ENCODE measurements at regions not wholly inside any gene's neighbourhood (a gene's known extent, or its start where the extent isn't known, plus 50 kb on each side); places are given as distances from the start of the nearest gene placed in this dataset.

DNA sequence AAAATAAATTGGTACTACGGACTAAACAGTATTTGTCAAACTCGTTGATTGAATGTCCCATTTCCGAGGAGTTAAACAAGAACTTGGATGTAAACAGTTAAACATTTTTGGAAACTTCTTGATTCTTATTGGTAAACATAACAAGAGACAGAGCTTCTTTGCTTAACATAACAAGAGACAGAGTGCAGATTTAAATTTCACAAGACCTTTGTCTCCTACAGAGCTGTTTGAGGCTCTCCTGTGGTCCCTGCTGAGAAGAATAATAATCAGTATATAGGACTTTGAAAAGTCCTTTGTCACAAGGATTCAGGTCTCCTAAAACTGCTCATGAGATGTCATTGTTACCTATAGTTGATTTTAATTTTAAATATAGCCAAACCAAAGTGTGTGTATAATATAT is 170.6 kb upstream of the C21orf91 start:
- POLR2A ChIA-PET = no interaction called here
- Mint-ChIP-seq H3K27me3 (no peaks in the 10 kb centered on the region), H3K36me3 (no peaks in the 10 kb centered on the region), H3K4me1 (no peaks in the 10 kb centered on the region), H3K9me3 (peaks cover 3% of the 10 kb centered on the region), H3K4me3 (no peak overlapping the region), H3K27ac (no peak overlapping the region)
- DNase-seq (no peak), ATAC-seq (ENCODE audit: low read depth) (no peak)

- DNase-seq (no peak), ATAC-seq (ENCODE audit: low read depth) (no peak)
- no peak overlapping the region for H3K27ac Mint-ChIP-seq
- no peaks in the 10 kb centered on the region for H3K27me3 Mint-ChIP-seq
- POLR2A ChIA-PET = no interaction called here
- no peak overlapping the region for H3K4me3 Mint-ChIP-seq
- no peaks in the 10 kb centered on the region for H3K36me3 Mint-ChIP-seq
- no peaks in the 10 kb centered on the region for H3K4me1 Mint-ChIP-seq
- H3K9me3 Mint-ChIP-seq = peaks cover 1% of the 10 kb centered on the region
These were observed 168.9 kb upstream of the C21orf91 start for GRCh38 chr21:17988102-17988437.

DNA sequence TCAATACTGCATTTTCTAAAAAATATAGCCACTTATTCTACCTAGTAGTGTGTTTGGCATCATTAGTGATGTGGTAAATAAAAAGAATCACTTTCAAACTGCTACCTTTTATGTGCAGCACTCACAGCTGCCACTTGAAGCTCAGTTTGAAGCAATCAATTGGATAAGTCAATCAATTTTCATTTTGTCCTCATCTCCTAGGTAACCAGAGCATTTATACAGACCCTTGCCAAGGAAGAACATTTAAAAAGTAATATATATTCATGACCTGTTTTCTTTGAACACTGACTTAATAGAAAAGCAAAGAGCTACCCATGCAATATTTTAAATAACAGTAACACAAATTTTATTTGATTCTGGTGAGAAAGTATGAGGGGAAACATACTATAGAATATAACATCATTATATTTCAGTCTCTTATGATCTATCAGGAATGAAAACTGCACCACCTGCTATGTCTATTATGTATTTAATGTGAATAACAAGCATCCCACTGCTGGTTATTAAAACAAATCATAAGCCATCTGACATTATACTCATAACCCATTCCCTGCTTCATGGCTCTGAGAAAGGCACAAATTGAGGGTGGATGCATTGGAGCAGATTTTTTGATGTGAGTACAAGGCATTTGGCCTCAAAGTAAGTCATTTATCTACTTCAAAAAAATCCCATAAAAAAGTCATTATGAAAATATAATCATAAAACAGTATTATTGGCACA is 168.4 kb upstream of the C21orf91 start:
- ATAC-seq (ENCODE audit: low read depth) = no peak
- no peak for DNase-seq
- Mint-ChIP-seq H3K27me3 (no peaks in the 10 kb centered on the region), H3K9me3 (peaks cover 1% of the 10 kb centered on the region), H3K27ac (no peak overlapping the region), H3K36me3 (no peaks in the 10 kb centered on the region), H3K4me1 (no peaks in the 10 kb centered on the region), H3K4me3 (no peak overlapping the region)
- POLR2A ChIA-PET = no interaction called here

- no peaks in the 10 kb centered on the region for H3K27me3 Mint-ChIP-seq
- no peak for ATAC-seq (ENCODE audit: low read depth)
- no peak overlapping the region for H3K4me3 Mint-ChIP-seq
- no peaks in the 10 kb centered on the region for H3K9me3 Mint-ChIP-seq
- DNase-seq = no peak
- no peaks in the 10 kb centered on the region for H3K36me3 Mint-ChIP-seq
- H3K27ac Mint-ChIP-seq = no peak overlapping the region
- H3K4me1 Mint-ChIP-seq = no peaks in the 10 kb centered on the region
- POLR2A ChIA-PET = no interaction called here
These were observed 162.0 kb upstream of the C21orf91 start for GRCh38 chr21:17981060-17981740.

DNA sequence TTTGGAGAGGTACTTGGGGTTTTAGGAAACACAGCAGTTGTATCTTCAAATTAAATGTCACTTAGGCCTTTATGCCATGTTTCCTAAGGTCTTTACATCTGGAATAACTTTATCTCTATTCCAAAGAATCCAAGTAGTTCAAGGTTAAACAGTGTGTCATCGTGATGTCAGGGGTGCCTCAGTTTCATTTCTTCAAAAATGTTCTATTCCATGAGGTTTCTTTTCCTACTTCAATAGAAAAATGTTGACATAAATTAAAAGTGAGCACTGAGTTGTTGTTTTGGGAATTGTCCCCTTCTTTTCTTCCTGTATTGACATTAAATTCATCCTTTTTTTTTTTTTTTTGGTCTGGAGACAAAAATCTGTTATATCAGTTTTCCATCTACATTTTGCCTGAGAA is 160.6 kb upstream of the C21orf91 start:
- POLR2A ChIA-PET = no interaction called here
- no peak overlapping the region for H3K27ac Mint-ChIP-seq
- no peaks in the 10 kb centered on the region for H3K4me1 Mint-ChIP-seq
- no peak overlapping the region for H3K4me3 Mint-ChIP-seq
- no peak for DNase-seq
- H3K36me3 Mint-ChIP-seq = no peaks in the 10 kb centered on the region
- H3K27me3 Mint-ChIP-seq = no peaks in the 10 kb centered on the region
- no peaks in the 10 kb centered on the region for H3K9me3 Mint-ChIP-seq
- ATAC-seq (ENCODE audit: low read depth) = no peak

GRCh38 chr21:17978895-17979294 is 159.7 kb upstream of the C21orf91 start:
- no peaks in the 10 kb centered on the region for H3K9me3 Mint-ChIP-seq
- no peaks in the 10 kb centered on the region for H3K4me1 Mint-ChIP-seq
- H3K4me3 Mint-ChIP-seq = no peak overlapping the region
- DNase-seq (no peak), ATAC-seq (ENCODE audit: low read depth) (no peak)
- H3K27ac Mint-ChIP-seq = no peak overlapping the region
- POLR2A ChIA-PET = no interaction called here
- H3K27me3 Mint-ChIP-seq = no peaks in the 10 kb centered on the region
- no peaks in the 10 kb centered on the region for H3K36me3 Mint-ChIP-seq

GRCh38 chr21:17976691-17977090 is 157.5 kb upstream of the C21orf91 start:
- no peaks in the 10 kb centered on the region for H3K4me1 Mint-ChIP-seq
- POLR2A ChIA-PET = no interaction called here
- DNase-seq (no peak), ATAC-seq (ENCODE audit: low read depth) (no peak)
- no peaks in the 10 kb centered on the region for H3K27me3 Mint-ChIP-seq
- H3K4me3 Mint-ChIP-seq = no peak overlapping the region
- no peaks in the 10 kb centered on the region for H3K9me3 Mint-ChIP-seq
- H3K27ac Mint-ChIP-seq = no peak overlapping the region
- H3K36me3 Mint-ChIP-seq = no peaks in the 10 kb centered on the region

GRCh38 chr21:17976139-17976538 is 157.0 kb upstream of the C21orf91 start:
- Mint-ChIP-seq H3K27ac (no peak overlapping the region), H3K9me3 (no peaks in the 10 kb centered on the region)
- POLR2A ChIA-PET = no interaction called here

DNA sequence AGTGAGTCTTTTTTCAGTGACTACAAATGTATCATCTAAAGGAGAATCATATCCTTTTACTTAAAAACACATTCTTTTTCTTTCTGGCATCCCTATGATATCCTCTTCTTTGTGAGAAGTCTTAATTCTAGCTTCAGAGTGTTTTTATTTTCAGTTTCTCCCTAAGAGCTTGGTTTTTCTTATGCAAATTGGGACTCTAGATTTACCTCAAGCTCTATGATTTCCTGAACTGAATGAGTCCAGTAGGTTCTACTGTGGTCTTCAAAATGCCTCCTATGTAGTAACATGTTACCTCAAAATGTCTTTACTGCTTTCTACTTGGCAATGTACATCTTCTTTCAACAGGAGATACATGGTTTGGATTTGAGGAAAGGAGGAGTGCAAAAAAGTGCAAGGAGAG is 148.2 kb upstream of the C21orf91 start:
- no peaks in the 10 kb centered on the region for H3K27me3 Mint-ChIP-seq
- no peak for ATAC-seq (ENCODE audit: low read depth)
- POLR2A ChIA-PET = no interaction called here
- no peaks in the 10 kb centered on the region for H3K36me3 Mint-ChIP-seq
- no peak overlapping the region for H3K4me3 Mint-ChIP-seq
- no peak for DNase-seq
- H3K27ac Mint-ChIP-seq = no peak overlapping the region
- H3K9me3 Mint-ChIP-seq = no peaks in the 10 kb centered on the region
- H3K4me1 Mint-ChIP-seq = no peaks in the 10 kb centered on the region

More at GRCh38 chr21:17976139-17976538, 157.0 kb upstream of the C21orf91 start:
- DNase-seq (no peak), ATAC-seq (ENCODE audit: low read depth) (no peak)
- Mint-ChIP-seq H3K36me3 (no peaks in the 10 kb centered on the region), H3K4me1 (no peaks in the 10 kb centered on the region), H3K27me3 (no peaks in the 10 kb centered on the region), H3K4me3 (no peak overlapping the region)

DNA sequence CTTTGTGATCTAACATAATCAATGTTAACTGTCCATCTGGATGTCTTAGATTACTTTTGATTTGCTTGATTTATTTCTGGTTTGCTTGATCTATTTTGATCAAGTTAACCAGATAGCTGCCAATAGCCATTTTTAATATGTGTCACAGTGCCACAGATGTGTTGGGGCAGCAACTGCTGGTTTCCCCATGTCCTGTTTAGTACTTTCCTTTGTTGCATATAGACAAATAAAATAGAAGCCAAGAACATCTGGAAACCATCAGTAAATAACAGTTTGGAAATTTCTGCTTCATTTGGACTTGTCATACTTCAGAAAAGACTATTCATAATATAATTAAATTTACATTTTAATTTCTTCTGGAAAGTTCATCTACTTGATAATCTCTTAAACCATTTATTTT is 145.6 kb upstream of the C21orf91 start:
- no peak overlapping the region for H3K4me3 Mint-ChIP-seq
- POLR2A ChIA-PET = no interaction called here
- no peak overlapping the region for H3K27ac Mint-ChIP-seq
- no peaks in the 10 kb centered on the region for H3K4me1 Mint-ChIP-seq
- no peak for DNase-seq
- no peaks in the 10 kb centered on the region for H3K36me3 Mint-ChIP-seq
- no peaks in the 10 kb centered on the region for H3K27me3 Mint-ChIP-seq
- no peaks in the 10 kb centered on the region for H3K9me3 Mint-ChIP-seq
- no peak for ATAC-seq (ENCODE audit: low read depth)

DNA sequence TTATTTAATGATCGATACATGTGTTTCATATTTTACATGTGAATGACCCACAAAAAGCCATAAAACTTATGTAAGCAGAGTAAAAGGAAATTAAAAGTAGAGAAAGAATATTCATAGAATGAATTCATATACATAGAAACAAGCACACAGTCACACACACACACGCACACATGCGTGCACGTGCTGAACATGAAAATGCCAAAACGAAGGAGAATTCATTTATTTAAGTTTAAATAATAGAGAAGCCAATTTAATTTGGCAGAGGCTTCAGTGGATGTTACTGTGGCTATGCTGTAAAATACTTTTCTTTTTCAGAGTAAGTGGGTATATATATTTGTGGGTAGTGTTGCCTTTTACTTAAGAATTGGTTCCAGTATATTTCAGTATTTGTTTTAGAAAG is 145.0 kb upstream of the C21orf91 start:
- Mint-ChIP-seq H3K36me3 (no peaks in the 10 kb centered on the region), H3K9me3 (no peaks in the 10 kb centered on the region), H3K27ac (no peak overlapping the region), H3K4me1 (no peaks in the 10 kb centered on the region), H3K27me3 (no peaks in the 10 kb centered on the region), H3K4me3 (no peak overlapping the region)
- DNase-seq = no peak
- no peak for ATAC-seq (ENCODE audit: low read depth)
- POLR2A ChIA-PET = no interaction called here

DNA sequence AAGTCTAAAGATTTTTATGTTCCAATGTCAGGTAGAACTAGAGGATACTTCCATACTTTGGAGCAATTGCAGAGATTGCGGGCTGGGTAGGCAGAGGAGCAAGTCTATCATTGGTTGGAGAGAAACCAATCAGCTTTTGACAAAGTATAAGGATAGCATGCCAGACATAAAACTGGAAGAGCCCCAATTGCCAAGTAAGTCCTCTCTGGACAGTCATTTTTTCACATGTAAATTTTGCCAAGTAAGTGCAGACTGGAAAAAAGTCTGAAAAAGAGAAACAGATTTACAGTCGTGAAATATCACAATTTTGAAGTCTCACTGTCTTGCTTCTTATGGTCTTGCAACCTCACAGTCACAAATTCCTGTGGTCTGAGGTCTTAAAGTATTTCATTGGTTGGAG is 131.4 kb upstream of the C21orf91 start:
- H3K4me1 Mint-ChIP-seq = no peaks in the 10 kb centered on the region
- H3K4me3 Mint-ChIP-seq = no peak overlapping the region
- H3K27ac Mint-ChIP-seq = no peak overlapping the region
- no peak for DNase-seq
- H3K9me3 Mint-ChIP-seq = no peaks in the 10 kb centered on the region
- H3K27me3 Mint-ChIP-seq = peaks cover 12% of the 10 kb centered on the region
- ATAC-seq (ENCODE audit: low read depth) = no peak
- POLR2A ChIA-PET = no interaction called here
- no peaks in the 10 kb centered on the region for H3K36me3 Mint-ChIP-seq

GRCh38 chr21:17949421-17949820 is 130.3 kb upstream of the C21orf91 start:
- peaks cover 12% of the 10 kb centered on the region for H3K27me3 Mint-ChIP-seq
- no peaks in the 10 kb centered on the region for H3K4me1 Mint-ChIP-seq
- DNase-seq (no peak), ATAC-seq (ENCODE audit: low read depth) (no peak)
- no peak overlapping the region for H3K4me3 Mint-ChIP-seq
- H3K36me3 Mint-ChIP-seq = no peaks in the 10 kb centered on the region
- H3K9me3 Mint-ChIP-seq = peaks cover 2% of the 10 kb centered on the region
- POLR2A ChIA-PET = interaction anchor here (0.6 kb wide), 1 partner anchor 24 kb away, joined by 4 read pairs; no protein-coding TSS in a partner anchor
- H3K27ac Mint-ChIP-seq = no peak overlapping the region

- no peaks in the 10 kb centered on the region for H3K36me3 Mint-ChIP-seq
These were observed 128.4 kb upstream of the C21orf91 start for GRCh38 chr21:17947531-17947930.

More at GRCh38 chr21:17947531-17947930, 128.4 kb upstream of the C21orf91 start:
- no peak for ATAC-seq (ENCODE audit: low read depth)
- DNase-seq = no peak
- peaks cover 2% of the 10 kb centered on the region for H3K9me3 Mint-ChIP-seq
- POLR2A ChIA-PET = no interaction called here
- H3K27me3 Mint-ChIP-seq = peaks cover 12% of the 10 kb centered on the region
- no peak overlapping the region for H3K4me3 Mint-ChIP-seq
- H3K4me1 Mint-ChIP-seq = no peaks in the 10 kb centered on the region
- H3K27ac Mint-ChIP-seq = no peak overlapping the region
